Smooth muscle cell (in vitro differentiated cells): ENCODE measurements at regions not wholly inside any gene's neighbourhood (a gene's known extent, or its start where the extent isn't known, plus 50 kb on each side); places are given as distances from the start of the nearest gene placed in this dataset.

Experiments used
- DNase-seq: peaks from one replicate; lab custom pipeline; 2025; ENCODE audit not compliant: unreplicated experiment; lab: John Stamatoyannopoulos, UW
- H2AFZ ChIP-seq: fragments of 200-600 bp; sonication (generic); 2 replicates; pipeline ENCODE4 v1.6.0; 2016; ENCODE audit warnings: antibody characterized with exemption, low read depth, mild to moderate bottlenecking
- H3F3A ChIP-seq: fragments of 200-600 bp; sonication (generic); 2 replicates; pipeline ENCODE4 v1.6.0; 2017; ENCODE audit warnings: antibody characterized with exemption, low read depth
- H3K27ac ChIP-seq: fragments of 200-600 bp; sonication (generic); 2 replicates; pipeline ENCODE4 v1.5.1; 2016; ENCODE audit warnings: low read depth, mild to moderate bottlenecking
- H3K27me3 ChIP-seq: fragments of 200-600 bp; sonication (generic); 2 replicates; pipeline ENCODE4 v1.6.1; 2016; ENCODE audit warnings: low read depth, mild to moderate bottlenecking
- H3K36me3 ChIP-seq: fragments of 200-600 bp; sonication (generic); 2 replicates; pipeline ENCODE4 v1.5.1; 2016; ENCODE audit warnings: low read depth
- H3K4me1 ChIP-seq: fragments of 200-600 bp; sonication (generic); 2 replicates; pipeline ENCODE4 v1.5.1; 2016; ENCODE audit warnings: low read depth
- H3K4me2 ChIP-seq: fragments of 200-600 bp; sonication (generic); 2 replicates; pipeline ENCODE4 v1.6.0; 2016; ENCODE audit warnings: mild to moderate bottlenecking
- H3K4me3 ChIP-seq: fragments of 200-600 bp; sonication (generic); 2 replicates; pipeline ENCODE4 v1.5.1; 2016; ENCODE audit warnings: mild to moderate bottlenecking
- H3K79me2 ChIP-seq: fragments of 200-600 bp; sonication (generic); 2 replicates; pipeline ENCODE4 v1.6.0; 2016; ENCODE audit warnings: low read depth, mild to moderate bottlenecking
- H3K9ac ChIP-seq: fragments of 200-600 bp; sonication (generic); 2 replicates; pipeline ENCODE4 v1.6.0; 2016; ENCODE audit warnings: low read depth
- H3K9me3 ChIP-seq: fragments of 200-600 bp; sonication (generic); replicated peaks from 2 replicates; pipeline ENCODE4 v1.5.1; 2016; ENCODE audit warnings: low read depth
- H4K20me1 ChIP-seq: fragments of 200-600 bp; sonication (generic); 2 replicates; pipeline ENCODE4 v1.6.0; 2016; ENCODE audit warnings: low read depth
- CTCF ChIP-seq: fragments of 200-600 bp; sonication (generic); IDR thresholded peaks from 2 replicates; pipeline ENCODE4 v1.5.1; 2017; ENCODE audit warnings: borderline replicate concordance, mild to moderate bottlenecking, antibody characterized with exemption; ENCODE audit not compliant: insufficient read depth, poor library complexity, severe bottlenecking
- WGBS: methylation state at CpG from one replicate; pipeline ENCODE4 v1.1.7; 2016; ENCODE audit warnings: low lambda C conversion rate; 5-methylcytosine and 5-hydroxymethylcytosine counted together

GRCh38 chr3:177554895-177555759, 357.8 kb upstream of the TBL1XR1 start:
- no peak for DNase-seq
- H3K4me3 ChIP-seq, result no peak overlapping the region
- H3K36me3 ChIP-seq, result no peaks in the 10 kb centered on the region
- H3K9ac ChIP-seq, result no peak overlapping the region
- H2AFZ ChIP-seq, result no peak overlapping the region
- WGBS, result 48% methylated on average over 2 of the region's 2 CpGs
- no peak for TF ChIP-seq CTCF
- no peaks in the 10 kb centered on the region for H3K79me2 ChIP-seq
- no peak overlapping the region for H3K27ac ChIP-seq
- no peak overlapping the region for H3K4me2 ChIP-seq
- H3K4me1 ChIP-seq, result peaks cover 22% of the 10 kb centered on the region
- H3F3A ChIP-seq, result peaks cover 5% of the 10 kb centered on the region
- H4K20me1 ChIP-seq, result no peaks in the 10 kb centered on the region
- H3K9me3 ChIP-seq, result no peaks in the 10 kb centered on the region
- H3K27me3 ChIP-seq, result no peaks in the 10 kb centered on the region

- Histone ChIP-seq H3F3A (peaks cover 5% of the 10 kb centered on the region), H2AFZ (no peak overlapping the region), H3K27me3 (no peaks in the 10 kb centered on the region), H3K4me3 (no peak overlapping the region), H4K20me1 (no peaks in the 10 kb centered on the region), H3K27ac (no peak overlapping the region), H3K9ac (no peak overlapping the region), H3K4me2 (no peak overlapping the region), H3K9me3 (no peaks in the 10 kb centered on the region), H3K36me3 (no peaks in the 10 kb centered on the region), H3K79me2 (no peaks in the 10 kb centered on the region), H3K4me1 (peaks cover 22% of the 10 kb centered on the region)
- 95% methylated on average over 3 of the region's 3 CpGs for WGBS
- DNase-seq, result no peak
- no peak for TF ChIP-seq CTCF
Observed at GRCh38 chr3:177557548-177557947, 360.3 kb upstream of the TBL1XR1 start.

- no peaks in the 10 kb centered on the region for H3K36me3 ChIP-seq
- no peaks in the 10 kb centered on the region for H3K4me1 ChIP-seq
- H3K9me3 ChIP-seq, result no peaks in the 10 kb centered on the region
- TF ChIP-seq CTCF, result no peak
- H3K4me2 ChIP-seq, result no peak overlapping the region
- H3K27me3 ChIP-seq, result no peaks in the 10 kb centered on the region
- H3K4me3 ChIP-seq, result no peak overlapping the region
- WGBS, result 100% methylated on average over 5 of the region's 5 CpGs
- DNase-seq, result no peak
- H3K79me2 ChIP-seq, result no peaks in the 10 kb centered on the region
- H3F3A ChIP-seq, result no peaks in the 10 kb centered on the region
- no peaks in the 10 kb centered on the region for H4K20me1 ChIP-seq
- H3K27ac ChIP-seq, result no peak overlapping the region
- no peak overlapping the region for H2AFZ ChIP-seq
- H3K9ac ChIP-seq, result no peak overlapping the region
Observed at GRCh38 chr3:177561365-177561764, 364.1 kb upstream of the TBL1XR1 start.
